Hepatocyte (in vitro differentiated cells): ENCODE measurements at regions not wholly inside any gene's neighbourhood (a gene's known extent, or its start where the extent isn't known, plus 50 kb on each side); places are given as distances from the start of the nearest gene placed in this dataset.
A peak's percentile ranks its signal among the peaks of the same experiment; 100 is the strongest.

Source experiments
- DNase-seq: peaks from one replicate; pipeline ENCODE4 v3.0.0-alpha.2; 2016; ENCODE audit warnings: low spot score
- H2AFZ ChIP-seq: fragments of 200-600 bp; sonication (generic); 2 replicates; pipeline ENCODE4 v1.6.0; 2016; ENCODE audit warnings: antibody characterized with exemption, mild to moderate bottlenecking
- H3K27ac ChIP-seq: fragments of 200-600 bp; sonication (generic); 2 replicates; pipeline ENCODE4 v1.5.1; 2016; ENCODE audit warnings: mild to moderate bottlenecking
- H3K27me3 ChIP-seq: fragments of 200-600 bp; sonication (generic); 2 replicates; pipeline ENCODE4 v1.6.1; 2016
- H3K36me3 ChIP-seq: fragments of 200-600 bp; sonication (generic); replicated peaks from 2 replicates; pipeline ENCODE4 v1.5.1; 2016; ENCODE audit warnings: low read depth; ENCODE audit not compliant: insufficient read depth
- H3K4me1 ChIP-seq: fragments of 200-600 bp; sonication (generic); 2 replicates; pipeline ENCODE4 v1.5.1; 2016; ENCODE audit warnings: mild to moderate bottlenecking, moderate library complexity; ENCODE audit not compliant: insufficient read depth
- H3K4me2 ChIP-seq: fragments of 200-600 bp; sonication (generic); 2 replicates; pipeline ENCODE4 v1.6.0; 2016
- H3K4me3 ChIP-seq: fragments of 200-600 bp; sonication (generic); 2 replicates; pipeline ENCODE4 v1.5.1; 2016; ENCODE audit warnings: mild to moderate bottlenecking
- H3K79me2 ChIP-seq: fragments of 200-600 bp; sonication (generic); 2 replicates; pipeline ENCODE4 v1.6.0; 2017; ENCODE audit warnings: mild to moderate bottlenecking
- H3K9me2 ChIP-seq: fragments of 200-600 bp; sonication (generic); replicated peaks from 2 replicates; pipeline ENCODE4 v1.6.0; 2017; ENCODE audit warnings: mild to moderate bottlenecking; ENCODE audit not compliant: insufficient read depth
- H3K9me3 ChIP-seq: fragments of 200-600 bp; sonication (generic); 2 replicates; pipeline ENCODE4 v1.5.1; 2016; ENCODE audit warnings: low read depth, mild to moderate bottlenecking
- H4K20me1 ChIP-seq: fragments of 200-600 bp; sonication (generic); 2 replicates; pipeline ENCODE4 v1.6.0; 2016; ENCODE audit warnings: mild to moderate bottlenecking; ENCODE audit not compliant: insufficient read depth, poor library complexity, severe bottlenecking
- EZH2 ChIP-seq: fragments of 200-600 bp; sonication (generic); IDR thresholded peaks from 2 replicates; pipeline ENCODE4 v1.6.1; 2016; ENCODE audit warnings: antibody characterized with exemption, mild to moderate bottlenecking, borderline replicate concordance
- EZH2phosphoT487 ChIP-seq: fragments of 200-600 bp; sonication (generic); IDR thresholded peaks from one replicate; pipeline ENCODE4 v1.6.1; 2018; ENCODE audit warnings: antibody characterized with exemption, mild to moderate bottlenecking, low read depth, moderate library complexity; ENCODE audit not compliant: unreplicated experiment, severe bottlenecking
- WGBS: methylation state at CpG from one replicate; pipeline ENCODE4 v1.1.6; 2016; ENCODE audit warnings: low lambda C conversion rate; ENCODE audit errors: missing lambda C conversion rate; 5-methylcytosine and 5-hydroxymethylcytosine counted together
- TF ChIP-seq, protein P1 (sequence below): fragments of 200-600 bp; sonication (generic); IDR thresholded peaks from 2 replicates; pipeline ENCODE4 v1.5.1; 2016; ENCODE audit warnings: antibody characterized with exemption, mild to moderate bottlenecking; ENCODE audit not compliant: poor library complexity

DNA sequence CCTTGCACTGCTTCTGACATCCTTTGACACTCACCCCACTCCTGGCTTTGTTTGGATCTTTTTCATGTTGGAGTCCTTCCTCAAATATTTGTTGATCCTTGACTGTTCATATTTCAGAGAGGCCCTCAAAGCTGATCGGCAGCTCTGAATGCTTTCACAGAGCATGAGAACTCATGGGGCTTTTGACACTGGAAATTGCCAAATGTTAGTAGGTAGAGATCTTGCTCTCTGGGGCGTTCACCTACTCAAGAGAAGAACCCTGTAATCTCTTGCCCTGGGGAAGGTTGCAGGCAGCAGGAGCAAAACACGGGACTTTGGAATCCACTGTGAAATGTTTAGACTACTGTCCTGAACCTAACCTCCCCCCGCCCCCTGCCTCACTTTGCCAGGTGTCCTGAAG lies 67.4 kb upstream of the STUM start:
- Histone ChIP-seq H3K27ac (peak overlapping the region; percentile 10), H3K4me2 (peak overlapping the region; percentile 7), H3K9me3 (no peaks in the 10 kb centered on the region), H3K27me3 (peaks cover 36% of the 10 kb centered on the region), H3K79me2 (no peaks in the 10 kb centered on the region), H3K4me1 (peaks cover 23% of the 10 kb centered on the region), H3K4me3 (no peak overlapping the region), H4K20me1 (no peaks in the 10 kb centered on the region), H3K36me3 (no peaks in the 10 kb centered on the region), H2AFZ (no peak overlapping the region), H3K9me2 (no peaks in the 10 kb centered on the region)
- no peak for DNase-seq
- TF ChIP-seq, protein P1, sequence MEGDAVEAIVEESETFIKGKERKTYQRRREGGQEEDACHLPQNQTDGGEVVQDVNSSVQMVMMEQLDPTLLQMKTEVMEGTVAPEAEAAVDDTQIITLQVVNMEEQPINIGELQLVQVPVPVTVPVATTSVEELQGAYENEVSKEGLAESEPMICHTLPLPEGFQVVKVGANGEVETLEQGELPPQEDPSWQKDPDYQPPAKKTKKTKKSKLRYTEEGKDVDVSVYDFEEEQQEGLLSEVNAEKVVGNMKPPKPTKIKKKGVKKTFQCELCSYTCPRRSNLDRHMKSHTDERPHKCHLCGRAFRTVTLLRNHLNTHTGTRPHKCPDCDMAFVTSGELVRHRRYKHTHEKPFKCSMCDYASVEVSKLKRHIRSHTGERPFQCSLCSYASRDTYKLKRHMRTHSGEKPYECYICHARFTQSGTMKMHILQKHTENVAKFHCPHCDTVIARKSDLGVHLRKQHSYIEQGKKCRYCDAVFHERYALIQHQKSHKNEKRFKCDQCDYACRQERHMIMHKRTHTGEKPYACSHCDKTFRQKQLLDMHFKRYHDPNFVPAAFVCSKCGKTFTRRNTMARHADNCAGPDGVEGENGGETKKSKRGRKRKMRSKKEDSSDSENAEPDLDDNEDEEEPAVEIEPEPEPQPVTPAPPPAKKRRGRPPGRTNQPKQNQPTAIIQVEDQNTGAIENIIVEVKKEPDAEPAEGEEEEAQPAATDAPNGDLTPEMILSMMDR, result no peak
- TF ChIP-seq EZH2phosphoT487 (no peak), EZH2 (no peak)
- 24% methylated on average over 4 of the region's 4 CpGs for WGBS

DNA sequence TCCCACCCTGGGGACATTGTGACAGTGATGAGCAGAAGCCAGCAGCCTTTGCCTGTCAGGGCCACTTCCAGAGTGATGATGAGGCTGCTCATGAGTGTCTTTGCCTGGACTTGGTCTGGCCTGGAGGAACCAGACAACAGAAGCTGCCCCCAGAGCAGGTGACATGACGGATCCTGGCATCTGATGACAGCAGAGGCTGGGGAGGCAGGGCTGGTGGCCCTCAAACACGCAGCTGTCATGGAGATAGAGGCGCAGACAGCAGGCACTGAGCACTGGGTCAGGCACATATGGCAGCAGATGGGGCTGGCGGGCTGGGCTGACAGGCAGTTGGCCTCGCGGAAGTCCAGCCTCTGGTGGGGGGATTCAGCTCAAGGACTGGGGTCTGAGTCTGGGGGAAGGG lies 66.4 kb upstream of the STUM start:
- H3K4me1 ChIP-seq, result peaks cover 23% of the 10 kb centered on the region
- H3K9me3 ChIP-seq, result no peaks in the 10 kb centered on the region
- H3K27me3 ChIP-seq, result peaks cover 41% of the 10 kb centered on the region
- no peak overlapping the region for H2AFZ ChIP-seq
- H3K4me3 ChIP-seq, result no peak overlapping the region
- WGBS, result 96% methylated on average over 6 of the region's 6 CpGs
- no peak overlapping the region for H3K4me2 ChIP-seq
- H3K27ac ChIP-seq, result no peak overlapping the region
- H3K79me2 ChIP-seq, result no peaks in the 10 kb centered on the region
- no peak for TF ChIP-seq EZH2
- TF ChIP-seq, protein P1, result no peak
- no peak for TF ChIP-seq EZH2phosphoT487
- no peaks in the 10 kb centered on the region for H3K9me2 ChIP-seq
- no peaks in the 10 kb centered on the region for H4K20me1 ChIP-seq
- no peak for DNase-seq
- no peaks in the 10 kb centered on the region for H3K36me3 ChIP-seq

DNA sequence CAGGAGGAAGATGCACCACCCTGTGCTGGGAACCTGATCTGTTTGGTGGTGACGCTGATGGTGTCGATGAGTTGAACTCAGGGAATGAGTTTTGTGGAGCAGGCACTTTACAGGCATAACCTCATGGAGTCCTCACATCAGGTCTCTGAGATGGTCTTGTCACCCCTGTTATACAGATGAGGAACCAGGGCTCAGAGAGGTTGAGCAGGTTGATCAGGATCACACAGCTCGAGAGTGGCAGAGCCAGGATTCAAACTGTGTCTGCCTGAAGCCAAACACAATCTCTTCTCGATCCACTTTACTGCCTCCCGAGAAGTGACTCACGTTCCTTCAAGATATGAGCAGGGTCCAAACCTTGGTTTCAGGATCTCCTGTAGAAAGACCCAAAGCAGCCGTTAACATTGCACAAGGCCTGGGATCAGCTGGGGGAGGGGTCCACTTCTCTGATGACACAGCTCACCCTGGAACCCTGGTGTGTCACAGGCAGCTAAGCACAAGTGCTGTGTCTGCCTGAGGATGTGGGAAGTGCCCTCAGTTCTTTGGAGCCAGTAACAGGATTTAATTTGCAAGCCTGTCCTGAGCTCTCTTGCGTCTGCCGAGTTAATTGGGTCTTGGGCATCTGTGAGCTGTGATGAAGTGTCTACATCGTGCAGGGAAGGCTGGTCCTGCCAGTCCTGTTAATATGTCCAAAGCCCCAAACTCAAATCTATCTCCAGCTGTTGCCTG lies 65.4 kb upstream of the STUM start:
- no peaks in the 10 kb centered on the region for H4K20me1 ChIP-seq
- peaks cover 41% of the 10 kb centered on the region for H3K27me3 ChIP-seq
- H3K27ac ChIP-seq, result no peak overlapping the region
- H3K79me2 ChIP-seq, result no peaks in the 10 kb centered on the region
- peak; percentile 43 for DNase-seq
- WGBS, result 67% methylated on average over 10 of the region's 10 CpGs
- H2AFZ ChIP-seq, result no peak overlapping the region
- TF ChIP-seq EZH2 (no peak), EZH2phosphoT487 (no peak)
- TF ChIP-seq, protein P1, result no peak
- no peak overlapping the region for H3K4me3 ChIP-seq
- no peaks in the 10 kb centered on the region for H3K36me3 ChIP-seq
- H3K9me3 ChIP-seq, result no peaks in the 10 kb centered on the region
- H3K4me2 ChIP-seq, result no peak overlapping the region
- H3K4me1 ChIP-seq, result peaks cover 23% of the 10 kb centered on the region
- H3K9me2 ChIP-seq, result no peaks in the 10 kb centered on the region
